Large intestine (tissue), 3 donors: ENCODE measurements at regions not wholly inside any gene's neighbourhood (a gene's known extent, or its start where the extent isn't known, plus 50 kb on each side); places are given as distances from the start of the nearest gene placed in this dataset.

Source experiments
- DNase-seq, 2 donors: peaks; one replicate each; pipeline versions ENCODE4 v3.0.0 to v3.0.0-alpha.2; 2013
- H3K27ac ChIP-seq: one replicate; pipeline ENCODE4 v1.5.1; 2013; ENCODE audit warnings: low read length
- H3K27me3 ChIP-seq: 2 replicates; pipeline ENCODE4 v1.6.1; 2013; ENCODE audit warnings: low read length; ENCODE audit not compliant: control insufficient read depth, insufficient read depth
- H3K36me3 ChIP-seq: 2 replicates; pipeline ENCODE4 v1.6.1; 2013; ENCODE audit warnings: low read length; ENCODE audit not compliant: control insufficient read depth, insufficient read depth
- H3K4me1 ChIP-seq: one replicate; pipeline ENCODE4 v1.6.1; 2013; ENCODE audit warnings: low read length; ENCODE audit not compliant: control insufficient read depth, insufficient read depth
- H3K4me3 ChIP-seq: one replicate; pipeline ENCODE4 v1.5.1; 2013; ENCODE audit warnings: low read length
- H3K9me3 ChIP-seq: one replicate; pipeline ENCODE4 v1.6.1; 2013; ENCODE audit warnings: mild to moderate bottlenecking, low read depth, low read length, moderate library complexity; ENCODE audit not compliant: control insufficient read depth
- WGBS: methylation state at CpG from one replicate; pipeline ENCODE4 v1.1.5; 2013; ENCODE audit warnings: low lambda C conversion rate; ENCODE audit not compliant: insufficient coverage; 5-methylcytosine and 5-hydroxymethylcytosine counted together

GRCh38 chr12:107366322-107366721, 273.0 kb upstream of the CRY1 start:
- Histone ChIP-seq H3K36me3 (no peaks in the 10 kb centered on the region), H3K4me3 (no peak overlapping the region), H3K9me3 (no peaks in the 10 kb centered on the region), H3K27me3 (no peaks in the 10 kb centered on the region), H3K27ac (no peak overlapping the region), H3K4me1 (no peaks in the 10 kb centered on the region)
- WGBS = no CpG with 5 or more reads among the region's 2 CpGs
- no peak for DNase-seq

DNA sequence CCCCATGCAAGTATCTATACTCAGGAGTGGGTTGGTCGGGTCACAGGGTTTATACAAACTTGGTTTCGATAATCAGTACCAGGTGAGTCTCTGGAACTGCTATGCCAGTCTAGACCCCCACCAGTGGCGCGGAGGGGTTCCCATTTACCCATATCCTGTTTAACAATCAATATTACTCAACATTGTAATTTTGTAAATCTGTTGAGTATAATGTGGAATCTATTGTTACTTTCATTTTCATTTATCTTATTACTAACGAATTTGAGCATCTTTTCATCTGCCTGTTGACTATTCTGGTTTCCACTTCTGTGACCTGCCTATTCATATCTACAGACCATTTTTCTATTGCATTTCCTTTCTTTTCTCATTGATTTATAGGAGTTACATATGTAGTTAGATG, 275.2 kb upstream of the CRY1 start:
- 67% methylated on average over 1 of the region's 5 CpGs for WGBS
- no peak overlapping the region for H3K4me3 ChIP-seq
- no peaks in the 10 kb centered on the region for H3K4me1 ChIP-seq
- no peaks in the 10 kb centered on the region for H3K27me3 ChIP-seq
- no peak for DNase-seq
- H3K9me3 ChIP-seq = no peaks in the 10 kb centered on the region
- no peak overlapping the region for H3K27ac ChIP-seq
- no peaks in the 10 kb centered on the region for H3K36me3 ChIP-seq

GRCh38 chr12:107369006-107369405, 275.7 kb upstream of the CRY1 start:
- 67% methylated on average over 2 of the region's 2 CpGs for WGBS
- Histone ChIP-seq H3K4me3 (no peak overlapping the region), H3K27ac (no peak overlapping the region), H3K27me3 (no peaks in the 10 kb centered on the region), H3K4me1 (no peaks in the 10 kb centered on the region), H3K9me3 (no peaks in the 10 kb centered on the region), H3K36me3 (no peaks in the 10 kb centered on the region)
- DNase-seq = no peak

GRCh38 chr12:107369679-107370078, 276.3 kb upstream of the CRY1 start:
- no peak for DNase-seq
- no CpG with 5 or more reads among the region's 4 CpGs for WGBS
- no peaks in the 10 kb centered on the region for H3K9me3 ChIP-seq
- H3K27ac ChIP-seq = no peak overlapping the region
- H3K4me3 ChIP-seq = no peak overlapping the region
- no peaks in the 10 kb centered on the region for H3K4me1 ChIP-seq
- no peaks in the 10 kb centered on the region for H3K36me3 ChIP-seq
- no peaks in the 10 kb centered on the region for H3K27me3 ChIP-seq

GRCh38 chr12:107372229-107372658, 278.9 kb upstream of the CRY1 start:
- no peak for DNase-seq
- no peaks in the 10 kb centered on the region for H3K4me1 ChIP-seq
- H3K27ac ChIP-seq = no peak overlapping the region
- H3K36me3 ChIP-seq = no peaks in the 10 kb centered on the region
- no peaks in the 10 kb centered on the region for H3K27me3 ChIP-seq
- H3K9me3 ChIP-seq = no peaks in the 10 kb centered on the region
- H3K4me3 ChIP-seq = no peak overlapping the region
- 33% methylated on average over 1 of the region's 5 CpGs for WGBS

GRCh38 chr12:107373238-107373809, 280.0 kb upstream of the CRY1 start:
- WGBS = no CpG with 5 or more reads among the region's 3 CpGs
- no peaks in the 10 kb centered on the region for H3K36me3 ChIP-seq
- H3K27me3 ChIP-seq = no peaks in the 10 kb centered on the region
- H3K4me3 ChIP-seq = no peak overlapping the region
- H3K4me1 ChIP-seq = no peaks in the 10 kb centered on the region
- H3K27ac ChIP-seq = no peak overlapping the region
- no peak for DNase-seq
- no peaks in the 10 kb centered on the region for H3K9me3 ChIP-seq

DNA sequence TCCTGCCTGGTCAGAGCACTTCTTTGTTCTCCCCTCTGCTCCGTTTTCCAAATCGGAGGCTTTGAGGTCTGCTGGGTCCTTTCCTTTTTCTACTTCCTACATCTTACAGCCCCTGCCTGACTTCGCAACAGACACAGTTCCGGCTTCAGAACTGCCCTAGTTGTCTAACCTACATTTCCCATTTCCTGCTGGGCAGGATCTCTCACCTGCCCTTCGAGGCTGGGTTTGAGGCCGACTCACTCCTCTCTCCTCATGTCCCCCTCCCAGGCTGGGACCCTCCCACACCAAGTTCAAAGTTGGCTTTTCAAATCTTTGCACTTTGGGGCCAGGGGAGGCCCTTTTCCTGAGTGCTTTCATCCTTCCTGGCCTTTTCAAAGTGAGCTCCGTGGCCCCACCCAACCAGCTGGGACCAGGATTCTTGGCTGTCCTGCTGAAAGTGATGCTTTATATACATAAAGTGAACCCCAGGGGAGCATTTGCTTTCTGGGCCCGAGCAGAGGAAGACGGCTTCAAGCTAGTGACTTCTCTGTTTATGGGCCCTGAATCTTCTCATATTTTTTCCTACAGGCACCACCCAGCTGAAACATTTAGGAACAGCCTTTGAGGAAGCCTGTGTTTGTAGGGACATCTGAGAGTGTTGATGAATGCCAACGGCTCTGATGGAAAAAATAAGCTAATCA, 281.0 kb upstream of the CRY1 start:
- no peaks in the 10 kb centered on the region for H3K9me3 ChIP-seq
- no peaks in the 10 kb centered on the region for H3K4me1 ChIP-seq
- H3K27ac ChIP-seq = no peak overlapping the region
- H3K36me3 ChIP-seq = no peaks in the 10 kb centered on the region
- no peak overlapping the region for H3K4me3 ChIP-seq
- H3K27me3 ChIP-seq = no peaks in the 10 kb centered on the region
- DNase-seq = no peak
- WGBS = 32% methylated on average over 4 of the region's 10 CpGs

GRCh38 chr12:107375231-107375630, 281.9 kb upstream of the CRY1 start:
- H3K9me3 ChIP-seq = no peaks in the 10 kb centered on the region
- no CpG with 5 or more reads among the region's 8 CpGs for WGBS
- no peak for DNase-seq
- H3K36me3 ChIP-seq = no peaks in the 10 kb centered on the region
- peaks cover 3% of the 10 kb centered on the region for H3K4me1 ChIP-seq
- no peaks in the 10 kb centered on the region for H3K27me3 ChIP-seq
- no peak overlapping the region for H3K4me3 ChIP-seq
- H3K27ac ChIP-seq = no peak overlapping the region

DNA sequence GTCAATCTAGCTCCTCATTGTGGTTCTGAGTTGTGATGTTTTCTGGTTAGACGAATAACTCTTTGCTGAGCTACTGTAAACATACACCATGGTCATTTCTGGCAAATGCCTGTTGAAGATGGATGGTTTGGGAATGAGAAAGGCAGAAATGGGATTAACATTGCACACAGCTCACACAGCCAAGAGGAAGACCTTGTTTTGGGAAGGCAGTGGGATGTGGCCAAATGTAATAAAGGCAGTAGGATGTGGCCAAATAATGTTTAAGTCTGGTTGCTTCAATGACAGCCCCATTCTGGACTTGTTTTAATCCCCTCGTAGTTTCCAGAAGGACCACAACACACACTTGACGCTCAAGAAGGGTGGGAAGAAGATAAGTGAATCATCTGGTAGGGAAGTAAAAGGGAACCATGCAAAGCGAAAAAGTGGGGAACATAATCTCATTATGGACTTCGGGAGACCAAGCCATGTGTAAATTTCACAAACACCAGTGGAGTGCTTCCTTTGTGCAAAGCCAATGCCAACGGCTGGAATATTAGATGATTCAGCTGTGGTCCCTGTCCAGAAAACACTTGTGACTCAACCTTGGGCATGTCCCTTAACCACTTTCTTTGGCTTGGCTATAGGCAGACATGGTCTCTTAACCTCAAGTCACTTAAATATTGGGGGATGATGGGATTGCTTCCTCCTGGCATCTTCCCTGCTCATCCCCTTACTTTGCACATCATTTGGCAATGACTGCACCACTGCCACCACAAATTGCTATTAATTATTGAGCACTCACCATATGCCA, 284.4 kb upstream of the CRY1 start:
- no peak overlapping the region for H3K27ac ChIP-seq
- no peaks in the 10 kb centered on the region for H3K36me3 ChIP-seq
- H3K4me1 ChIP-seq = peaks cover 5% of the 10 kb centered on the region
- 100% methylated on average over 2 of the region's 6 CpGs for WGBS
- H3K27me3 ChIP-seq = no peaks in the 10 kb centered on the region
- no peaks in the 10 kb centered on the region for H3K9me3 ChIP-seq
- DNase-seq = no peak
- H3K4me3 ChIP-seq = no peak overlapping the region

- Histone ChIP-seq H3K4me3 (no peak overlapping the region), H3K27ac (no peak overlapping the region), H3K36me3 (no peaks in the 10 kb centered on the region), H3K27me3 (no peaks in the 10 kb centered on the region), H3K9me3 (no peaks in the 10 kb centered on the region), H3K4me1 (peaks cover 5% of the 10 kb centered on the region)
- 100% methylated on average over 1 of the region's 4 CpGs for WGBS
- no peak for DNase-seq
Measured at GRCh38 chr12:107378609-107379008, 285.3 kb upstream of the CRY1 start.
